Right atrium auricular region (tissue), 2 donors: ENCODE measurements at regions not wholly inside any gene's neighbourhood (a gene's known extent, or its start where the extent isn't known, plus 50 kb on each side); places are given as distances from the start of the nearest gene placed in this dataset.

Experiments used
- DNase-seq: peaks from one replicate; pipeline ENCODE4 v3.0.0-alpha.2; 2019; ENCODE audit warnings: low spot score
- H3K27ac ChIP-seq, 2 donors: fragments of 200-600 bp; sonication (generic); 1 replicate in 1 of 2; 2 replicates in 1 of 2; pipeline ENCODE4 v1.5.1; 2016 to 2019
- H3K27me3 ChIP-seq, 2 donors: fragments of 200-600 bp; sonication (generic); one replicate each; pipeline versions ENCODE4 v1.5.1 to v1.6.0; 2017 to 2019
- H3K36me3 ChIP-seq: fragments of 200-600 bp; sonication (generic); one replicate; pipeline ENCODE4 v1.5.1; 2016
- H3K4me1 ChIP-seq, 2 donors: fragments of 200-600 bp; sonication (generic); one replicate each; pipeline versions ENCODE4 v1.5.1 to v1.6.0; 2017 to 2019
- H3K4me3 ChIP-seq, 2 donors: fragments of 200-600 bp; sonication (generic); 1 replicate in 1 of 2; 2 replicates in 1 of 2; pipeline ENCODE4 v1.5.1; 2017 to 2019; ENCODE audit warnings: mild to moderate bottlenecking in 1 of 2, moderate library complexity in 1 of 2
- H3K9me3 ChIP-seq, 2 donors: fragments of 200-600 bp; sonication (generic); one replicate each; pipeline ENCODE4 v1.5.1; 2019
- TF ChIP-seq, protein P1 (sequence below), 2 donors: fragments of 200-600 bp; sonication (generic); IDR thresholded peaks; one replicate each; pipeline ENCODE4 v1.5.1; 2019; ENCODE audit warnings: antibody characterized with exemption in 2 of 2

DNA sequence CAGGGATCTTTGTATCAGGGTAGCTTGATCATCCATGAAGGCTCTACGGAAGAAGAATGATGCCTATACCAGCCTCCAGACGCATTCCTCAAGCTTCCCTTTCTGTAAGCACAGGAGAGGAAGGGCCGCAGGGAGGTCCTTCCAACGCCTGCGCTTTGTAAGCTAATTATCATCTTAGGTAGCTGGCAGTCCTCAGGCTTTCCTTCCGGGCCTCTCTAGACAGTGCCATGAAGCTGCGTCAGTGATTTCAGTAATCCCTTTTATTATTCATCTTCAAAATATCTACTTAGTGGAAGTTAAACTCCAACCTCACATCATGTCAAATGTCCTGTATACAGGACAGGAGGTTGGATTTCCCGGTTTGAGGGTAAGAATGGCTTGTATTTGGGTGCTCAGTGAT is 92.3 kb downstream of the ETAA1 start:
- H3K9me3 ChIP-seq = no peaks in the 10 kb centered on the region
- peaks cover 0 to 4% of the 10 kb centered on the region in 2 donors for H3K4me1 ChIP-seq
- no peaks in the 10 kb centered on the region for H3K36me3 ChIP-seq
- no peaks in the 10 kb centered on the region for H3K27me3 ChIP-seq
- DNase-seq = no peak
- H3K27ac ChIP-seq = no peak overlapping the region
- H3K4me3 ChIP-seq = no peak overlapping the region
- TF ChIP-seq, protein P1, sequence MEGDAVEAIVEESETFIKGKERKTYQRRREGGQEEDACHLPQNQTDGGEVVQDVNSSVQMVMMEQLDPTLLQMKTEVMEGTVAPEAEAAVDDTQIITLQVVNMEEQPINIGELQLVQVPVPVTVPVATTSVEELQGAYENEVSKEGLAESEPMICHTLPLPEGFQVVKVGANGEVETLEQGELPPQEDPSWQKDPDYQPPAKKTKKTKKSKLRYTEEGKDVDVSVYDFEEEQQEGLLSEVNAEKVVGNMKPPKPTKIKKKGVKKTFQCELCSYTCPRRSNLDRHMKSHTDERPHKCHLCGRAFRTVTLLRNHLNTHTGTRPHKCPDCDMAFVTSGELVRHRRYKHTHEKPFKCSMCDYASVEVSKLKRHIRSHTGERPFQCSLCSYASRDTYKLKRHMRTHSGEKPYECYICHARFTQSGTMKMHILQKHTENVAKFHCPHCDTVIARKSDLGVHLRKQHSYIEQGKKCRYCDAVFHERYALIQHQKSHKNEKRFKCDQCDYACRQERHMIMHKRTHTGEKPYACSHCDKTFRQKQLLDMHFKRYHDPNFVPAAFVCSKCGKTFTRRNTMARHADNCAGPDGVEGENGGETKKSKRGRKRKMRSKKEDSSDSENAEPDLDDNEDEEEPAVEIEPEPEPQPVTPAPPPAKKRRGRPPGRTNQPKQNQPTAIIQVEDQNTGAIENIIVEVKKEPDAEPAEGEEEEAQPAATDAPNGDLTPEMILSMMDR (IDR thresholded peaks at IDR 0.05) = no peak

DNA sequence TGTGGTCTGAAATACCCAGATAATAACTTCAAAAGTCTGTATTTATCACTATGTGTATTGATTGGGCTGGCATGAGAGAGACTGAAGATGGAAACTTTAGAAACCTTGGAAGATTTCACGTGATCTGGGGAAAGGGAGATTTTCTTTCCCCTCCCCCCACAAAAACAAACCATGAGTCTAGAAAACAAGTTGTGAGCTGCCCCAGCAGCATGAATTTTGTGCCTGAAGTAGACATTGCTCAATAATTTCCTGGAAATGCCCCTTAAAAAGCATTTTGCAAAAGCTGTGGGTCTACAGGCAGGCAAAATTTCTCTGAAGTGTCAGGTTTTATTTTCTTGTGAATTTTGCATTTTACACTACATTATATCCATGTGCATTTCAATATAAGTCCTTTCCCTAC is 101.8 kb downstream of the ETAA1 start:
- no peak overlapping the region for H3K4me3 ChIP-seq
- no peaks in the 10 kb centered on the region for H3K27me3 ChIP-seq
- no peak for DNase-seq
- H3K36me3 ChIP-seq = no peaks in the 10 kb centered on the region
- TF ChIP-seq, protein P1 (IDR thresholded peaks at IDR 0.05) = no peak
- H3K9me3 ChIP-seq = no peaks in the 10 kb centered on the region
- H3K4me1 ChIP-seq = no peaks in the 10 kb centered on the region
- H3K27ac ChIP-seq = no peak overlapping the region

DNA sequence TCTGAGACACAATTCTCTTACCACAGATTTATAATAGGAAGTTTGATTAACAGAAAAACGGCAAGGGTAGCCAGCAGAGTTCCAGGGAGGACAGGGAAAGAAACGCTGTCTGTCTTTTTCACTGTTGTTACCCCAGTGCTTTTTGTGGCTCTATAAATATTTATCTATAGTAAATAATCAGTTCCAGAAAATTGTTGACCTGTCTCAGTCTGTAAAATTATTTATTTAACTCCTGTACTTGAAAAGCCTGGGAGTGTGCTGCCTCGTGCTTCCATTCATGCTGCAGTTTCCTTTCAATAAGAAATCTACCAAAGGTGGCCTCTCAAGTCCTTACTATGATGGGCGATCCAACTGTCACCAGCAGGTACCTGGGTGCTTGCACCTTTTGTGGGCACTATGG is 102.9 kb downstream of the ETAA1 start:
- TF ChIP-seq, protein P1 (IDR thresholded peaks at IDR 0.05) = no peak

DNA sequence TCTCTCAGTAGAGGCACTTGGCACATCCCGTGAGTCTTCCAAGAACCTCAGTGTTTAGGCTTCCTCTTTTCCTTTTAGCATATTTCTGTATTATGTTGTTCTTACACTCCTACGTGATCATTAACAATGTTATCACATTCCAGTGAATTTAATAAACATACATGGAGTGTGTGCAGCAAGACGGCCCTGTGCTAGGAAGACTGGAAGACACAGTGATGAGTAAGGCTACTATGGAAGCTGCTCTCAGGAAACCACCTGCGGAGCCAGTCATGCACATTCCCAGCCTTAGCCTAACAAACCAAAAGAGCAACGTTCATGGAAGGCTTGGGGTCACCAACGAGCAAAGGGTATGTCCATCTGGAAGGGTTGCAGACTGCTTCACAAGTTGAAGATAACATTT is 103.4 kb downstream of the ETAA1 start:
- Histone ChIP-seq H3K27me3 (no peaks in the 10 kb centered on the region), H3K9me3 (no peaks in the 10 kb centered on the region), H3K27ac (no peak overlapping the region), H3K36me3 (no peaks in the 10 kb centered on the region), H3K4me3 (no peak overlapping the region), H3K4me1 (no peaks in the 10 kb centered on the region)
- DNase-seq = no peak
- TF ChIP-seq, protein P1 (IDR thresholded peaks at IDR 0.05) = no peak

More for the DNA sequence above, 102.9 kb downstream of the ETAA1 start:
- Histone ChIP-seq H3K4me1 (no peaks in the 10 kb centered on the region), H3K27me3 (no peaks in the 10 kb centered on the region), H3K4me3 (no peak overlapping the region), H3K36me3 (no peaks in the 10 kb centered on the region), H3K27ac (no peak overlapping the region), H3K9me3 (no peaks in the 10 kb centered on the region)
- no peak for DNase-seq

DNA sequence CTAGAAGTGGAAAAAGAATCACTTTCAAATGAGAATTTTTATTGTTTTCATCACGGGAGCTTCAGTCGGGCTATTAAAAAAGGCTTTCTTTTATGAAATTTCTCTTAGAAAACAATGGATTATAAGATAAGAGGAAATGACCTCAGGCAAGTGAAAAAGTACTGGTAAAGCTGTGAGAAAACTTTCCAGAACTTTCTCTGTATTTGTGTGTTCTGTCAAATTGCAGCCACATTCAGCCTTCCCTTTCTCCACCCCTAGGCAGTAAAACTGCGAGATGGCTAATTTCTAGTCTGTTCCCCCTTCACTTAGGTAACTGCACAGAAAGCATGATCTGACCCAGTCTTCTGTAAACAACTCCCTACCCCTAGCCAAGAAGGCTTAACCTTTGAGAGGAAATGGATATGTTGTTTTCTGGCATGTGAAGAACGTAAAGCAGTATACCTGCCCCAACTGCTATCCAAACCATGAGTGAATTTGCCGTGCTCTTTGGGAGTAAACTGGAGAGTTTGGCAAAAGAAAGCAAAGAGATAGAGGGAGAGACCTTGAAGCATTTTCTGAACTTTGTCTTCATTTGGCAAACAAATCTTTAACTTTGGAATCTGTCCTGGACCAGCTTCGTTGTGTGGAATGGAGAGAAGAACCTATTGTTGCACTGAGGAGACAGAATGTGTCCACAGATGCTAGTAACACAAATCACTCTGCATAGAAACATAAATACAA is 105.4 kb downstream of the ETAA1 start:
- no peaks in the 10 kb centered on the region for H3K4me1 ChIP-seq
- H3K36me3 ChIP-seq = no peaks in the 10 kb centered on the region
- H3K9me3 ChIP-seq = no peaks in the 10 kb centered on the region
- TF ChIP-seq, protein P1 (IDR thresholded peaks at IDR 0.05) = no peak
- DNase-seq = no peak
- no peak overlapping the region for H3K27ac ChIP-seq
- no peak overlapping the region for H3K4me3 ChIP-seq
- no peaks in the 10 kb centered on the region for H3K27me3 ChIP-seq
